ENCODE measurements at regions not wholly inside any gene's neighbourhood (a gene's known extent, or its start where the extent isn't known, plus 50 kb on each side); places are given as distances from the start of the nearest gene placed in this dataset.
"Not testable (repeated sequence)": the region's sequence is repeated elsewhere in the genome, so short reads cannot be mapped to it uniquely, and the experiment has no call there.

DNA sequence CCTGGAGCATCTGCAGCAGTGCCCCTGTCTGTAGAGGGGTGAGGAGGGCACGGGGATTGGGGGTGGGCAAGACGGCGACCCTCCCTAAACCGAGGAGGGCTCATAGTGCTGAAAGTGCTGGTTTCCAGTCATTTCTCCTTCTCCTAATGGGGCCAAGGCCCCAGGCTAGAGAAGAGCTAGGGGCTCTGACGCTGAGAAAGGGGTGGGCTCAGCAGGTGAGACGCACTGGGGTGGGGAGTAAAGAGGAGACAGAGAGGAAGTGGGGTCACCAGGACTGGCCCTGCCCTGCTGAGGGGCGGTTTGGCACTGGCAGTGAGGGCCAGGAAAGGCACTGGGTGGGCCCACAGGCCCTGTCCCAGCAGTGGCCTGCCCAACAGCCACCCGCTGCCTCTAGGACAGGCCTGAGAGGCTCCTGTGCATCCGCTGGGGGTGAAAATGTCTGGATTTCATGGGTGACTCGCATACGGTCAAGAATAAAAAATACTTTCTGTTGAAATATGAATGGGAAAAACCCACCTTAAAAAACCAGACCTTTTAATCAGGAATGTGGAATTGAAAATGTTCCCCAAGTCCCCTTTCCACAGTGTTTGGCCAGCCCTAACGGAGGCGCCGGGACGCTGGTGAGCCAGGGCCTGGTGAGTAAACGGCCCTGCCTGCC lies 122.4 kb upstream of the SMURF2 start:
- no peak for DNase-seq

DNA sequence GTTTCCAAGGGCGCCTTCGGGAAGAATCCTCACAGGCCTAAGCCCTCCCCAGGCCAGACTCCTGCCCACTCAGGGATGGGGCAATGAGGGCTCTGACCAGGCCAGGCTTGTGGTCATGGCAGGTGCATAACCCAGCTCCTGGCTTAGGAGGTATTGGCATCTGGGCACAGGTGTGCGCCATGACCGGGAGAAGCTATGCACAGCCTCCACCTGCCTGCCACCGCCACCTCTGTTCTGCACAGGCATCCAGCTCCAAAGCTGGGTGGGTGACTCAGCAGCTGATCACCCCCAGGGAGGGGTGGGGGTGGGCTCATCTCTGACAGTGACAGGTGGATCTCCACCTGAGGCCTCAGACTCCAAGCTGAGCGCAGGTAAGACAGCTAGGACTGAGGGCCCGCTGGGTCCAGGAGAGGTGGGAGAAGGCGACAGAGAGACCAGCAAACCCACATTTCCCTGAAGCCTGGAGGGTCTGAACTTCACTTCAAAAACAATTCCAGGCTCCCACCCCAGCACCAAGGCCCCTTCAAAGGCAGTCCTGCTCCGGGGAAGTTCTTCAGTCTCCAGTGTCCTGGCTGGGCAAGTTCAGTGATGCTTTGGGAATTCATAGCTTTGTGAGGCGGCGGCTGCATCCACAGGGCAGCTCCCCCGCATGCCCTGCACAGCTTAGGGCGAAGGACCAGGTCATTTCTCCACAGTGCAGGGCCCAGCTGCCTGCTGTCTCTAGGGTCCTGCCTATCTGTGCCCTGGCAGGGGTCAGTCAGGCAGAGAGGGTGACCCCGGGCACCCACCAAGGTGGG lies 121.6 kb upstream of the SMURF2 start:
- DNase-seq: no peak

- DNase-seq: no peak
These were observed 120.9 kb upstream of the SMURF2 start for GRCh38 chr17:64783031-64783461.

DNA sequence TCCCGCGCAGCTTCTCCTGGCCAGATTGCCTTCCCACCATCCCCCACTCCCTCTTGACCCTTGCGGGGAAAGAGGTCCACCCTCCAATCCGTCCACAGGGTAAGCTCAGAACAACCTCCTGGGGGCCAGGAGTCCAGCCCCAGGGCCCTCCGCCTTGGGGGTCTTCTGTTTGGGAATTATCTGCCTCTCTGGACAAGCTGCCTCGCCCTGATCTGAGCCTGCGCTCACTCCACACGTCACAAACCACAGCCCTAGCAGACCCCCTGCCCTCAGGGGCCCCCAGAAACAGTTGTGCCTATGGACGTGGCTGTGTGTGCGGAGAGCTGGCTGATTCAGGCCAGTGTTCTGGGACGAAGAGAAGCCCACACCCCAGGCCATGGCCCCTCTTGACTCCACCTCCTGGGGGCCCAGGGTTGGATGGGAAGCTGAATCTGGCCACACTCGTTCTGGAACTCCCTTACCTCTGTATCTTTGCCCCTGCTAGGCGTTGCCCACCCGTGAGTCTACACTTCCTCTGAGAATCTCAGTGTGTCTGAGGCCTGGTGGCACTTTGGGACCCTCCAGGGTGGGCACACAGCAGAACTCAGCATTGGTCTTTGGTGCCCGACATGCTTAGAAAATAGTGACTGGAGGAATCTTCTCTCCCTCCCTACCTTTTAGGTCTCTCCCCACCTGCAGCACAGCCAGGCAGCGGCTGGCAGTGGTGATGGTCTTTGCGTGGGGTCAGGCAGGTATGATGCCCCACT lies 119.9 kb upstream of the SMURF2 start:
- DNase-seq: no peak

- DNase-seq: no peak
These were observed 119.1 kb upstream of the SMURF2 start for GRCh38 chr17:64781014-64781756.

DNA sequence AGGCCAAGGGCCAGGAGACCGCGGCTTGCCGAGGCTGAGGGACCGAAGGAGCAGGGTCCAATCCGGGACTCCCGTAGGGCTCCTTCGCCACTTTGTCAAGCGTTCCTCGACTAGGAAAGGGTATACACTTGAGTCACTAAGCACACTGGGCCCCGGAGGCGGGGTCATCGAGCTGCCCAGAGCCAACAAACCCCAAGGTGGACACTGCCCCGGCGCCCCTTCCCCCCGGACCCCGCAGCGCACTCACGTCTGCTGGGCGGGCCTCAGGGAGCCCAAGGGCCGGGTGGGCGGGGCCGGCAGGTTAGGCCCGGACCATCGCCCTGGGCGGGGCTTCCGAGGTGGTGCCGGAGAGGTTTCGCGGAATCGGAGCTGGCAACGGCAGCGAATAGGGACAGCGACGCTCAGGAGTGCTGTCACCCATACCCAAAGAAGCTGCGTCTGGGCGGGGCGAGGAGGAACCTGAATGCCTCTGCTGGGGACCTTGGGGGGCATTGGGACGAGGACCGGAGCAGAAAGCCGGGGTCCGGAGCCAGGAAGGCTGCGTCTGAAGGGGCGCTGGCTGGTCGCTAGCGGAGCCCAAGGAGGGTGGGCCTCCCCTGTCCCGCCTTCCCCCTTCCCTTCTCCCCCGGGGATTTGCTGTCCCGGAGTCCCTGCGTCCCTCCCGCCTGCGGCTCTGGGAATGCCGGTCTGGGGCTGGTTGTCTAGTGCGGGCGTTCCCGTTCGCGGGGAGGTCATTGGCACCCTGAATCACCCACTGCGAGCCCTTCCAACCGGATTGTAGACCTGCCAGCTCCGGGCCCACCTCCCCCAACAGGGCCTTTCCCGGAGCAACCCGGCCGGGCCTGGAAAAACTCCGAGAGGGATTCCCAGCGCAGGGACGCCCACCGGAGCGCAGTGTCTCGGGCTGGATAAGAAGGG lies 118.2 kb upstream of the SMURF2 start:
- DNase-seq: peak; percentile 59

- no peak for DNase-seq
These were observed 117.4 kb upstream of the SMURF2 start for GRCh38 chr17:64779376-64780095.

GRCh38 chr17:64779098-64779375 lies 116.9 kb upstream of the SMURF2 start:
- DNase-seq: not testable (repeated sequence)

DNA sequence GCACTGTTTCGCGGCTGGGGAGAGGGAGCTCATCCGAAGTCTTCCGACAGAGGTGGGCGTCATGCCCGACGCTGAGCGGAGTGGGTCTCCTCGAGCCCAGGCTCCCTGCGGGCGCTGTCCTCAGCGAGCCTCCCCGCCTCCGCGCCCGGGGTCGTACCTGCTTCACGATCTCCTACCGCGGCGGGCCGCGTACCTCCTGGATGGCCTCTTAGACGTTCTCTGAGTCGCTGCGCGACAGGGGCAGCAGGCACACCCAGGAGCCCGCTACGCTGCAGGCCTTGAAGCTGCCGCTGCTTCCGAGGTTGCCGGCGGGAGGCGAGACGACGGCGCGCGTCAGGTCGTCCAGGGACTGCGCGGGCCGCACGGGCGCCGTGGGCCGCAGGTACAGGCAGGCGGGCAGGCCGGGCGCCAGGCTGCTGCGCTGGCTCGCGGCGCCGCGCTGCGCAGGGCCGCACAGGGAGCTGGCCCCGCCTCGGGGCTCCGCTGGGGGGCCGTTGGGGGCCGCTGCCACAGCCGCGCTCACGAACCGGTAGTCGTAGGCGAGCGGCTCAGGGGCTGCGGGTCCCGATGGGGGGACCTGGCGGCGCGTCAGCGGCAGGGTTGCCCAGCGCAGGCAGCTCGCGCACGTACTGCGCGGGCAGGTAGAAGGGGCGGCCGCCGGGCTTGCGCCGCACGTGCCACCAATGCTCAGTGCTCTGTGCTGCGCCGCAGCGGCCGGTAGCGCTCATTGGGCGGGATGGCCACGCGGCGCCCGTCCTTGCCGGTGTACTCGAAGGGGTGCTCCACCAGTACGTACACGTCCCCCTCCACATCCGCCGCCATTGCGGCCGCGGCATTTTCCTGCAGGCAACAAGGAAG lies 116.4 kb upstream of the SMURF2 start:
- no peak for DNase-seq

- DNase-seq: no peak
These were observed 115.5 kb upstream of the SMURF2 start for GRCh38 chr17:64777415-64778239.

DNA sequence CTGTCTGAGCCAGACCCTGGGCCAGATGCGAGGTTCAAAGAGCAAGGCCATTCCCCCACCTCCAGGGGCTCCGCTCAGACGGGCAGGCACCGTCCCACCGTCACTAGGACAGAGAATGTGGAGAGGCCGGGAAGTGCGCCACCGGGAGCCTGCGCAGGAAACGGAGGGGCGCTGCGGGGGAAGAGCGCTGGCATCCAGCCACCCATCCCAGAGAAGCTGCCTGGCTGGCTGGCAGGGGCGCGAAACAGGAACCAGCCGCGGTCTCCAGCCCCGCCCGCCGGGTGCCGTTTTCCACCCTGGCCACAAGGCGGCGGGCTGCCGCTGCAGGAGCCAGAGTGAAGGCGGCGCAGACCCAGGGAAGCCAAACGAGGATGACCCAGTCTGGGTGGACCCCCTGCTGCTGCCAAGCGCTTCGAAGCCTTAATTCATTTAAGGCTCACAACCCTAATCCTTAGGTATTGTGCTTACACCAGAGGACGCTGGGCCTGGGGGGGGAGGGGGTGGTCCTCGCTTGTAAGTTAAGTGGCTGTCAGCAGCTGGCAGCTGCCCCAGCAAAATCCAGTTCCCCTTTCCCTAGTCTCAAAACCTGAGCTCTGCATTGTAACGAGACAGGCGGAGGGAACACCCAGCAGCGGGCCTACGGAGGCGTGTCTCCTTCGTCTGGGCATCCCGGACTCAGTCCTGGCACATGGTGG lies 114.8 kb upstream of the SMURF2 start:
- peak; percentile 56 for DNase-seq

- DNase-seq: no peak
These were observed 113.8 kb upstream of the SMURF2 start for GRCh38 chr17:64775701-64776570.

- no peak for DNase-seq
These were observed 112.9 kb upstream of the SMURF2 start for GRCh38 chr17:64774888-64775540.

DNA sequence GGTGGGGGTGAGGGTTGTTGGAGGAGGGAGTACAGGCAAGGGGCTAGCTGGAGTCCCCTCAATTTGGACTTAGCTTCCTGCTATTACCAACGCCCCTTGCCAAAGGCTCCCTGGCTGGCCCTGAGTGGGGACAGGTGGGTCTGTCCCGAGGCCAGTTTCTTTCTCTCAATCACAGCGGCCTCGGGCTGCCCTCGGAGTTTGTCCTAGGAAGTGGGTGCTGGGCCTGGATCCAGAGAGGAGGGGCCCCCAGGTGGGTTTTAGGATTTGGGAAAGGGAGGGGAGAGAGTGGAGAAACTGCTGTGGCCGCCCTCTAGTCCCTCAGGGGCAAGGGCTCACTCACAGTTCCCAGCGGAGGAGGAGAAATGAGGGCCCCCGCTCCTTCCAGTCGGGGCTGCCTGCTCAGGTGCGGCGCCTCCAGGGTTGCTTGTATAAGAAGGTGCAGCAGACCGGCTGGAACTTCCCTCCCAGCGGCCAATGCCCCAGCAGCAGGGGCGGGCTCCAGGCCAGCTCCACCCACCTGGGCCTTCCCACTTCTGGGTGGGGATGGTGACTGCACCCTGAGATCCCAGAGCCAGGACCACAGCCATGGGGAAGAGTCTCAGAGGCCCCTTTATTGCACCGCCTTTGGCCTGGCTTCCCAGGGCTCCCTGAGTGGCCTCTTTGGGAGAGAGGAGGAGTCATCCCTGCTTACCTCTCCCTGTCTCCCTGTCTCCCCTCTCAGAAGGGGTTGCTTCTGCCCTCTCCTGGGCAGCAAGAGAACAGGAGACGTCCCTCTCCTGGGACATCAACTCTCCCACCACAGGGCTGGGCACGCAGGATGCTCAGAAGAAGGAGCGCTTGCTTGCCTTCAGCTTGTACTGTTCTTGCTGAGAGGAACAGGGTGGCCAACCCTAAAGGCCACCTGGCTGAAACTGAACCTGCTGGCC lies 112.0 kb upstream of the SMURF2 start:
- no peak for DNase-seq

GRCh38 chr17:64773386-64773835 lies 111.3 kb upstream of the SMURF2 start:
- DNase-seq: no peak

DNA sequence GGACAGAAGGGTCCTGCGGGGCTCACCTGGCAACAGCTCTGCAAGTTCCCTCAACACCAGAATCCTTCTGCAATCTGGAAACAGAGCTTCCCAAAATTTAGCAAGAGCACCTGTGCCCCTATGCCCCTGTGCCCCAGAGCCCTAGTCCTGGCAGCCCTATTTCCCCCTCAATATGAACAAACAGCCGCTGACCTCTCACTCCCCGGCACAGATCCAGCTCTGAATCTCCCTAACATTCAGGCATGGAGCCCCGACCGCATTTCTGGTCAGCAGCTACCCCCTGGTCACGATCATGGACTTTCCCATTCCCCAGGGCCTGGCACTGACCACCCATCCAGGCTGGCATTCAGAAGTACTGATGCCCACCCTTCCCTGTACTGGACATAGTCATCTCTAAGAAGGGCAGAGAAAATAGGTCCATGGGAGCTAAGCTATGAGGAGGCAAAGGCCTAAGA lies 110.8 kb upstream of the SMURF2 start:
- no peak for DNase-seq
